NB4 (cell line): ENCODE measurements at regions not wholly inside any gene's neighbourhood (a gene's known extent, or its start where the extent isn't known, plus 50 kb on each side); places are given as distances from the start of the nearest gene placed in this dataset.
"Not testable (repeated sequence)": the region's sequence is repeated elsewhere in the genome, so short reads cannot be mapped to it uniquely, and the experiment has no call there.

Source experiments
- DNase-seq: peaks from one replicate; pipeline ENCODE4 v3.0.0; 2010; ENCODE audit warnings: low read depth
- H3K4me3 ChIP-seq: one replicate; pipeline ENCODE4 v1.5.1; 2011; ENCODE audit warnings: mild to moderate bottlenecking, low read depth, low read length, moderate library complexity
- CTCF ChIP-seq: IDR thresholded peaks from one replicate; pipeline ENCODE4 v1.5.1; 2012; ENCODE audit warnings: low read depth, low read length
- MAX ChIP-seq: IDR thresholded peaks from 2 replicates; pipeline ENCODE4 v1.6.1; 2011; ENCODE audit warnings: low read depth, low read length
- MYC ChIP-seq: IDR thresholded peaks from 2 replicates; pipeline ENCODE4 v1.6.1; 2011; ENCODE audit warnings: low read depth, low read length
- POLR2A ChIP-seq: IDR thresholded peaks from 2 replicates; pipeline ENCODE4 v1.6.1; 2011; ENCODE audit warnings: mild to moderate bottlenecking; ENCODE audit not compliant: insufficient read length; ENCODE audit errors: extremely low read depth

GRCh38 chr3:139107424-139108252 lies 62.9 kb upstream of the PRR23C start:
- DNase-seq = no peak
- H3K4me3 ChIP-seq = no peak overlapping the region
- no peak for TF ChIP-seq MAX
- no peak for TF ChIP-seq POLR2A
- TF ChIP-seq MYC = no peak
- TF ChIP-seq CTCF = no peak

- no peak for DNase-seq
- no peak overlapping the region for H3K4me3 ChIP-seq
- TF ChIP-seq CTCF (no peak), MYC (no peak), POLR2A (no peak), MAX (no peak)
Observed at GRCh38 chr3:139108253-139108969, 63.7 kb upstream of the PRR23C start.

GRCh38 chr3:139109271-139109670 lies 64.6 kb upstream of the PRR23C start:
- H3K4me3 ChIP-seq = no peak overlapping the region
- DNase-seq = no peak
- no peak for TF ChIP-seq MAX
- TF ChIP-seq POLR2A = no peak
- no peak for TF ChIP-seq CTCF
- TF ChIP-seq MYC = no peak

- DNase-seq = no peak
- H3K4me3 ChIP-seq = no peak overlapping the region
- TF ChIP-seq MAX = no peak
- no peak for TF ChIP-seq CTCF
- TF ChIP-seq POLR2A = no peak
- no peak for TF ChIP-seq MYC
Observed at GRCh38 chr3:139110072-139110830, 65.6 kb upstream of the PRR23C start.

GRCh38 chr3:139110929-139111328 lies 66.2 kb upstream of the PRR23C start:
- H3K4me3 ChIP-seq, DNase-seq: not testable (repeated sequence)
